Muscle of back (tissue), 3 donors: ENCODE measurements at regions not wholly inside any gene's neighbourhood (a gene's known extent, or its start where the extent isn't known, plus 50 kb on each side); places are given as distances from the start of the nearest gene placed in this dataset.
A peak's percentile ranks its signal among the peaks of the same experiment; 100 is the strongest.
"Not testable (repeated sequence)": the region's sequence is repeated elsewhere in the genome, so short reads cannot be mapped to it uniquely, and the experiment has no call there.

Experiments used
- DNase-seq, 3 donors: peaks; one replicate each; pipeline versions ENCODE4 v3.0.0 to v3.0.0-alpha.2; 2013

- no peak for DNase-seq
Observed at GRCh38 chr1:188715566-188715965, 1762.1 kb downstream of the BRINP3 start.

- DNase-seq: no peak
Observed at GRCh38 chr1:188719735-188720134, 1757.9 kb downstream of the BRINP3 start.

GRCh38 chr1:188723332-188724020 lies 1754.2 kb downstream of the BRINP3 start:
- DNase-seq: no peak

GRCh38 chr1:188729039-188729438 lies 1748.6 kb downstream of the BRINP3 start:
- DNase-seq: no peak

- no peak for DNase-seq
Observed at GRCh38 chr1:188735567-188735966, 1742.1 kb downstream of the BRINP3 start.

GRCh38 chr1:188749275-188749674 lies 1728.4 kb downstream of the BRINP3 start:
- not testable (repeated sequence) for DNase-seq

GRCh38 chr1:188752027-188752426 lies 1725.6 kb downstream of the BRINP3 start:
- DNase-seq: not testable (repeated sequence)

- DNase-seq: not testable (repeated sequence)
Observed at GRCh38 chr1:188757747-188758146, 1719.9 kb downstream of the BRINP3 start.

GRCh38 chr1:188761226-188761625 lies 1716.4 kb downstream of the BRINP3 start:
- DNase-seq: no peak

- DNase-seq: no peak
Observed at GRCh38 chr1:188762166-188762743, 1715.4 kb downstream of the BRINP3 start.

- DNase-seq: no peak
Observed at GRCh38 chr1:188763541-188763940, 1714.1 kb downstream of the BRINP3 start.

- no peak for DNase-seq
Observed at GRCh38 chr1:188769181-188769580, 1708.5 kb downstream of the BRINP3 start.

GRCh38 chr1:188769936-188770335 lies 1707.7 kb downstream of the BRINP3 start:
- DNase-seq: no peak

- DNase-seq: no peak
Observed at GRCh38 chr1:188778578-188778977, 1699.1 kb downstream of the BRINP3 start.

- DNase-seq: peak; percentile 5 to 16 (median 9)
Observed at GRCh38 chr1:188782220-188782841, 1695.3 kb downstream of the BRINP3 start.

GRCh38 chr1:188794969-188795368 lies 1682.7 kb downstream of the BRINP3 start:
- DNase-seq: no peak

- DNase-seq: not testable (repeated sequence)
Observed at GRCh38 chr1:188812153-188812552, 1665.5 kb downstream of the BRINP3 start.

- DNase-seq: not testable (repeated sequence)
Observed at GRCh38 chr1:188812836-188813573, 1664.7 kb downstream of the BRINP3 start.

- no peak for DNase-seq
Observed at GRCh38 chr1:188817814-188818213, 1659.8 kb downstream of the BRINP3 start.

GRCh38 chr1:188822248-188822647 lies 1655.4 kb downstream of the BRINP3 start:
- peak; percentile 9 to 50 (median 16) for DNase-seq

GRCh38 chr1:188825471-188825870 lies 1652.2 kb downstream of the BRINP3 start:
- DNase-seq: no peak

- no peak for DNase-seq
Observed at GRCh38 chr1:188826800-188827199, 1650.9 kb downstream of the BRINP3 start.
